ENCODE measurements at regions not wholly inside any gene's neighbourhood (a gene's known extent, or its start where the extent isn't known, plus 50 kb on each side); places are given as distances from the start of the nearest gene placed in this dataset.

- no peak for DNase-seq
These were observed 364.4 kb downstream of the ALG10 start for GRCh38 chr12:34386621-34387255.

- DNase-seq: no peak
These were observed 365.7 kb downstream of the ALG10 start for GRCh38 chr12:34387711-34388635.

DNA sequence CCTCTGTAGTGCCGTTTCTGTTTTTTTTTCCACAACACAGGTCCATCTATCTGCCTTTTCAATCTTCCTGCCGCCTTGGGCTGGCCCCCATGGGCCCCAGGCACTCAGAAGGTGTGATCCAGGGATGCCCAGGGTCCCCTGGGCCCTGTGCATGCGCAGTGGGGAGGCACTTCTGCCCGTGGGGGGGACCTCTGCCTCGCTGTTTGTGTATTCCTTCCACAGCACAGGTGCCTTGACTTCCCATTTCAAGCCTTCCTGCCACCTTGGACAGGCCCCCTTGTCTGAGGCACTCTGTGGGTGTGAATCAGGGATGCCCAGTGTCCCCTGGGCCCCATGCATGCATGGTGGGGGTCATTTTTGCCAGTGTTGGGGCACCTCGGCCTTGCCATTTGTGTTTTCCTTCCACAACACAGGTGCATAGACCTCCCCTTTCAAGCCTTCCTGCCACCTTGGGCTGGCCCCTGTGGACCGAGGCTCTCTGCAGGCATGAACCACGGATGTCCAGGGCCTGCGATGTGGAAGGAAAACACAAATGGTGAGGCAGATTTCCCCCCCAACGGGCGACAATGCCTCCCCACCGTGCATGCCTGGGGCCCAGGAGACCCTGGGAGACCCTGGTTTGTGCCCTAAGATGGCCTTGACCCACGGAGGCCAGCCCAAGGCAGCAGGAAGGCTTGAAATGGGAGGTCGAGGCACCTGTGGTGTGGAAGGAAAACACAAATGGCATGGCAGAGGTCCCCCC is 366.5 kb downstream of the ALG10 start:
- no peak for DNase-seq

- no peak for DNase-seq
These were observed 367.3 kb downstream of the ALG10 start for GRCh38 chr12:34389378-34390170.

GRCh38 chr12:34390171-34390841 is 368.0 kb downstream of the ALG10 start:
- no peak for DNase-seq

GRCh38 chr12:34390846-34391700 is 368.8 kb downstream of the ALG10 start:
- no peak for DNase-seq

DNA sequence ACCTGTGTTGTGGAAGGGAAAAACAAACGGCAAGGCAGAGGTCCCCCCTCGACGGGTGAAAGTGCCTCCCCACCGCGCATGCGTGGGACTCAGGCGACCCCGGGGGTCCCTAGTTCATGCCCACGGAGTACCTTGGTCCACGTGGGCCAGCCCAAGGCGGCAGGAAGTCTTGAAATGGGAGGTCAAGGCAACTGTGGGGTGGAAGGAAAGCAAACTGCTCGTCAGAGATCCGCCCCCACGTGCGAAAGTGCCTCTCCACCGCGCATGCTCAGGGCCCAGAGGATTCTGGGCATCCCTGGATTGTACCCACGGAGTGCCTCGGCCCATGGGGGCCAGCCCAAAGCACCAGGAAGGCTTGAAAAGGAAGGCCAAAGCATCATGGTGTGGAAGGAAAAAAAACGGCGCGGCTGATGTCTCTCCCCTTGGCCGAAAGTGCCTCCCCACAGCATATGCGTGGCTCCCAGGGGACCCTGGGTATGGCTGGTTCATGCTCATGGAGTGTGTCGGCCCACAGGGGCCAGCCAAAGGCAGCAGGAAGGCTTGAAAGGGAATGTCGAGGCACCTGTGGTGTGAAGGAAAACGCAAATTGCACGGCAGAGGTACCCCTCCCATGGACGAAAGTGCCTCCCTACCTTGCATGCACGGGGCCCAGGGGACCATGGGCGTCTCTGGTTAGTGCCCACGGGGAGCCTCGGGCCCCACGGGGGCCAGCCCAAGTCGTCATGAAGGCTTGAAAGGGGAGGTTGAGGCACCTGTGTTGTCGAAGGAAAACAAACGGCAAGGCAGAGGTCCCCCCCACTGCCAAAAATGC is 369.7 kb downstream of the ALG10 start:
- DNase-seq: peak; percentile 9

- peak; percentile 12 for DNase-seq
These were observed 370.4 kb downstream of the ALG10 start for GRCh38 chr12:34392741-34393085.

DNA sequence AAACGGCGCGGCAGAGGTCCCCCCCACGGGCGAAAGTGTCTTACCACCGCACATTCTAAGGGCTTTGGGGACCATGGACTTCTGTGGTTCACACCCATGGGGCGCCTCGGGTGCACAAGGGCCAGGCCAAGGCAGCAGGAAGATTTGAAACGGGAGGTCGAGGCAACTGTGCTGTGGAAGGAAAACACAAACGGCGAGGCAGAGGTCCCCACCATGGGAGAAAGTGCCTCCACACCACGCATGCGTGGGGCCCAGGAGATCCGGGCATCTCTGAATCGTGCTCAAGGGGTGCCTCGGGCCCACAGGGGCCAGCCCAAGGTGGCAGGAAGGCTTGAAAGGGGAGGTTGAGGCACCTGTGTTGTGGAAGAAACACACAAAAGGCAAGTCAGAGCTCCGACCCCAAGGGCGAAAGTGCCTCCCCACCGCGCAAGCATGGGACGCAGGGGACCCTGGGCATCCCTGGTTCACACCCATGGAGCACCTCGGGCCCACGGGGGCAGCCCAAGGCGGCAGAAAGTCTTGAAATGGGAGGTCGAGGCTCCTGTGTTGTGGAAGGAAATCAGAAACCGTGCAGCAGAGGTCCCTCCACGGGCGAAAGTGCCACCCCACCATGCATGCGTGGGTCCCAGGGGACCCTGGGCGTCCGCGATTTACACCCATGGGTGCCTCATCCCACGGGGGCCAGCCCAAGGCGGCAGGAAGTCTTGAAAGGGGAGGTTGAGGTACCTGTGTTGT is 371.0 kb downstream of the ALG10 start:
- peak; percentile 16 for DNase-seq

GRCh38 chr12:34393821-34394150 is 371.5 kb downstream of the ALG10 start:
- DNase-seq: no peak

DNA sequence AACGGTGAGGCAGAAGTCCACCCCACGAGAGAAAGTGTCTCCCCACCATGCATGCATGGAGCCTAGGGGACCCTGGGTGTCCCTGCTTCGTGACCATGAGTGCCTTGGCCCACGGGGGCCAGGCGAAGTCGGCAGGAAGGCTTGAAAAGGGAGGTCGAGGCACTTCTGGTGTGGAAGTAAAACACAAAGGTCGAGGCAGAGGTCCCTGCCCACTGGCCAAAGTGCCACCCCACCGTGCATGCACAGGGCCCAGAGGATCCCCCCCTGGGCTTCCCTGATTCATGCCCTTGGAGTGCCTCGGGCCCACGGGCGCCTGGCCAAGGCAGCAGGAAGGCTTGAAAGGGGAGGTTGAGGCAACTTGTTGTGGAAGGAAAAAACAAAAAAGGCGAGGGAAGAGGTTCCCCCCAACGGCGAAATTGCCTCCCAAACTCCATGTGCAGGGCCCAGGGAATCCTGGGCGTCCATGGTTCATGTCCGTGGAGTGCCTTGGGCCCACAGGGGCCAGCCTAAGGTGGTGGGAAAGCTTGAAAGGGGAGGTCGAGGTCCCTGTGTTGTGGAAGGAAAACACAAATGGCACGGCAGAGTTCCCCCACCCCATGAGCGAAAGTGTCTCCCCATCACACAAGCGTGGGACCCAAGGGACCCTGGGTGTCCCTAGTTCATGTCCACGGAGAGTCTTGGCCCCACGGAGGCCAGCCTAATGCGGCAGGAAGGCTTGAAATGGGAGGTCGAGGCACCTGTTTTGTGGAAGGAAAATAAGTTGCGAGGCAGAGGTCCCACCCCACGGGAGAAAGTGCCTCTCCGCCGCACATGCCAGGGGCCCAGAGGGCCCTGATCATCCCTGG is 372.1 kb downstream of the ALG10 start:
- peak; percentile 14 for DNase-seq

DNA sequence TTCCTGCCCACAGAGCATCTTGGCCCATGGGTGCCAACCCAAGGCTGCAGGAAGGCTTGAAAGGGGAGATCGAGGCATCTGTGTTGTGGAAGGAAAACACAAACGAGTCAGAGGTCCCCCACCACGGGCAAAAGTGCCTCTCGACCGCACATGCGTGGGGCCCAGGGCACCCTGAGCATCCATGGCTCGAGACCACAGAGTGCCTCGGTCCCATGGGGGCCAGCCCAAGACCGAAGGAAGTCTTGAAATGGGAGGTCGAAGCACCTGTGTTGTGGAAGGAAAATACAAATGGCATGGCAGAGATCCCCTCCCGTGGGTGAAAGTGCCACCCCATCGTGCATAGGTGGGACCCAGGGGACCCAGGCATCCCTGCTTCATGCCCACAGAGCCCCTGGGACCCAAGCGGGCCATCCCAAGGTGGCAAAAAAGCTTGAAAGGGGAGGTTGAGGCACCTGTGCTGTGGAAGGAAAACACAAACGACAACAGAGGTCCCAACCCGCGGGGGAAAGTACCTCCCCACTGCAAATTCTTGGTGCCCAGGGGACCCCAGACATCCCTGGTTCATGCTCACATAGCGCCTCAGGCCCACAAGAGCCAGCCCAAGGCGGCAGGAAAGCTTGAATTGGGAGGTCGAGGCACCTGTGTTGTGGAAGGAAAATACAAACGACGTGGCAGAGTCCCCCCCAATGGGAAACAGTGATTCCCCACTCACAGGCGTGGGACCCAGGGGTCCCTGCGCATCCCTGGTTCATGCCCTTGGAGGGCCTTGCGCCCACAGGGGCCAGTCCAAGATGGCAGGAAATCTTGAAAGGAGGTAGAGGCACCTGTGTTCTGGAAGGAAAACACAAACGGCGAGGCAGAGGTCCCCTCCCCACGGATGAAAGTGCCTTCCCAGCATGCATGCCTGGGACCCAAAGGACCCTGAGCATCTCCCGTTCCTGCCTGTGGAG is 373.0 kb downstream of the ALG10 start:
- DNase-seq: peak; percentile 18

DNA sequence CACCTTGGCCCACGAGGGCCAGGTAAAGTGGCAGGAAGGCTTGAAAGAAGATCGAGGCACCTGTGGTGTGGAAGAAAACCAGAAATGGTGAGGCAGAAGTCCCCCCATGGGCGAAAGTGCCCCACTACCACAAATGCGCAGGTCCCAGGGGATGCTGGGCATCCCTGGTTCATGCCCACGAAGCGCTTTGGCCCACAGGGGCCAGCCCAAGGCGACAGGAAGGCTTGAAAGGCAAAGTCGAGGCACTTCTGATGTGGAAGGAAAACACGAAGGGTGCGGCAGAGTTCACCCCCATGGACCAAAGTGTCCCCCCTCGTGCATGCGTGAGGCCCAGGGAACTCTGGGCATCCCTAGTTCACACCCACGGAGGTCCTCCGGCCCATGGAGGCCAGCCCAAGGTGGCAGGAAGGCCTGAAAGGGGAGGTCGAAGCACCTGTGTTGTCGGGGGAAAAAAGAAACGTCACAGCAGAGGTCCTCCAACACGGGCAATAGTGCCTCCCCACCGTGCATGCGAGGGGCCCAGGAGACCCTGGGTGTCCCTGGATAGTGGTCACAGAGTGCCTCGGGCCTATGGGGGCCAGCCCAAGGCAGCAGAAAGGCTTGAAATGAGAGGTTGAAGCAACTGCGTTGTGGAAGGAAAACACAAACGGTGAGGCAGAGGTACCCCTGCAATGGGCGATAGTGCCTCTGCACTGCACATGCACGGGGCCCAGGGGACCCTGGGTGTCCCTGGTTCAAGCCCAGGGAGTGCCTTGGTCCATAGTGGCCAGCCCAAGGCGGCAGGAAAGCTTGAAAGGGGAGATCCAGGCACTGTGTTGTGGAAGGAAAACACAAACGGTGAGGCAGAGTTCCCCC is 373.9 kb downstream of the ALG10 start:
- DNase-seq: peak; percentile 17

GRCh38 chr12:34396861-34397590 is 374.7 kb downstream of the ALG10 start:
- DNase-seq: peak; percentile 12

DNA sequence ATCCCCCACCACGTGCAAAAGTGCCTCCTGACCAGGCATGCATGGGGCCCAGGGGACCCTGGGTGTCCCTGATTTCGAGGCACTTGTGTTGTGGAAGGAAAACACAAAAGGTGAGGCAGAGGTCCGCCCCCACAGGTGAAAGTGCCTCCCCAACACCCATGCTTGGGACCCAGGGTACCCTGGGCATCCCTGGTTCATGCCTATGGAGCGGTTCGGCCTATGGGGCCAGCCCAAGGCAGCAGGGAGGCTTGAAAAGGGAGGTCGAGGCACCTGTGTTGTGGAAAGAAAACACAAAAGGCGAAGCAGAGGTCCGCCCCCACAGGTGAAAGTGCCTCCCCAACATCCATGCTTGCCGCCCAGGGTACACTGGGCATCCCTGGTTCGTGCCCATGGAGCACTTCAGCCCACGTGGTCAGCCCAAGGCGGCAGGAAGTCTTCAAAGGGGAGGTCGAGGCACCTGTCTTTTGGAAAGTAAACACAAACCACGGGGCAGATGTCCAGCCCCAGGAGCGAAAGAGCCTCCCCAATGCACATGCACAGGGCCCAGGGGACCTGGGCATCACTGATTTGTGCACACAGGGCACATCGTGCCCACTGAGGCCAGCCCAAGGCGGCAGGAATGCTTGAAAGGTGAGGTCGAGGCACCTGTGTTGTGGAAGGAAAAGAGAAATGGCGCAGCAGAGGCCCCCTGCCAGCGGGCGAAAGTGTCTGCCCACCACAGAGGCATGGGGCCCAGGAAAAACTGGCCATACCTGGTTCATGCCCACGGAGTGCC is 375.5 kb downstream of the ALG10 start:
- DNase-seq: peak; percentile 22
